Ovary (tissue), 3 donors: ENCODE measurements at regions not wholly inside any gene's neighbourhood (a gene's known extent, or its start where the extent isn't known, plus 50 kb on each side); places are given as distances from the start of the nearest gene placed in this dataset.

Source experiments
- CTCF ChIP-seq, 3 donors: fragments of 450-650 bp in 2 of 3; fragments of 200-600 bp in 1 of 3; IDR thresholded peaks; one replicate each; pipeline versions ENCODE4 v1.5.1 to v1.8.0; 2016 to 2022; ENCODE audit warnings: antibody characterized with exemption in 3 of 3, mild to moderate bottlenecking in 1 of 3
- EP300 ChIP-seq: sonication (generic); formaldehyde crosslinking; IDR thresholded peaks from one replicate; pipeline ENCODE4 v1.6.1; 2017; ENCODE audit warnings: antibody characterized with exemption
- POLR2A ChIP-seq: fragments of 450-650 bp; IDR thresholded peaks from one replicate; pipeline ENCODE4 v1.6.1; 2017; ENCODE audit warnings: antibody characterized with exemption, mild to moderate bottlenecking, moderate library complexity
- donor health status: DM: no; HTN: no; CAD: no.

- TF ChIP-seq POLR2A (no peak), CTCF (IDR thresholded peaks at IDR 0.05) (no peak), EP300 (no peak)
Measured at GRCh38 chr2:235265348-235265965, 228.4 kb upstream of the AGAP1 start.
